ENCODE measurements at regions not wholly inside any gene's neighbourhood (a gene's known extent, or its start where the extent isn't known, plus 50 kb on each side); places are given as distances from the start of the nearest gene placed in this dataset.

DNA sequence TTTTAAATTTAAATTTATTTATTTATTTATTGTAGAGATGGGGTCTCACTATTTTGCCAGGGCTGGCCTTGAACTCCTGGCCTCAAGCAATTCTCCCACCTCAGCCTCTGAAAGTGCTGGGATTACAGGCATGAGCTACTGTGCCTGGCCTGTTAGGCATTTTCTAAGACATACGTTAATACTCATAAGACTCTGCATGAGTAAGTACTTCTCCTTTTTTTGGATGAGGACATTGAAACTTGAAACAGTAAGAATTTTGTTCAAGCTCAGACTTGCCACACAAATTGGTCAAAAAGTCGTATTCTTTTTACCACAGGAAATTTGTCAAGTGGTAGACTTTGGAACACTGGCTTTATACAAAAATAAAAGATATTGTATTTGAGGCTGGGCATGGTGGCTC, 187.4 kb upstream of the RASSF8 start:
- DNase-seq (no peak), FAIRE-seq (no peak)
- Histone ChIP-seq H3K27me3 (ENCODE audit: control insufficient read depth in 3 of 3, insufficient read depth in 3 of 3, low read length in 3 of 3) (no peaks in the 10 kb centered on the region), H3K4me3 (ENCODE audit: low read depth in 1 of 3, low read length in 3 of 3) (no peak overlapping the region), H3K9me3 (ENCODE audit: control insufficient read depth in 2 of 2, insufficient read depth in 1 of 2, low read depth in 1 of 2, low read length in 1 of 2) (no peaks in the 10 kb centered on the region), H3K27ac (ENCODE audit: low read depth in 1 of 3, low read length in 2 of 3) (no peak overlapping the region), H3K4me1 (ENCODE audit: control insufficient read depth in 3 of 3, insufficient read depth in 2 of 3, low read depth in 1 of 3, low read length in 2 of 3) (no peaks in the 10 kb centered on the region), H3K36me3 (ENCODE audit: control insufficient read depth in 3 of 3, insufficient read depth in 2 of 3, low read depth in 1 of 3, low read length in 3 of 3) (no peaks in the 10 kb centered on the region)
- 29 to 46% (median 40%) methylated on average over 2 of the region's 2 CpGs for WGBS, 3 donors

GRCh38 chr12:25771476-25771875, 187.0 kb upstream of the RASSF8 start:
- DNase-seq (no peak), FAIRE-seq (no peak)
- Histone ChIP-seq H3K36me3 (ENCODE audit: control insufficient read depth in 3 of 3, insufficient read depth in 2 of 3, low read depth in 1 of 3, low read length in 3 of 3) (no peaks in the 10 kb centered on the region), H3K4me1 (ENCODE audit: control insufficient read depth in 3 of 3, insufficient read depth in 2 of 3, low read depth in 1 of 3, low read length in 2 of 3) (no peaks in the 10 kb centered on the region), H3K4me3 (ENCODE audit: low read depth in 1 of 3, low read length in 3 of 3) (no peak overlapping the region), H3K27ac (ENCODE audit: low read depth in 1 of 3, low read length in 2 of 3) (no peak overlapping the region), H3K9me3 (ENCODE audit: control insufficient read depth in 2 of 2, insufficient read depth in 1 of 2, low read depth in 1 of 2, low read length in 1 of 2) (no peaks in the 10 kb centered on the region), H3K27me3 (ENCODE audit: control insufficient read depth in 3 of 3, insufficient read depth in 3 of 3, low read length in 3 of 3) (no peaks in the 10 kb centered on the region)
- WGBS, 3 donors = 73 to 93% (median 81%) methylated on average over 4 of the region's 4 CpGs

DNA sequence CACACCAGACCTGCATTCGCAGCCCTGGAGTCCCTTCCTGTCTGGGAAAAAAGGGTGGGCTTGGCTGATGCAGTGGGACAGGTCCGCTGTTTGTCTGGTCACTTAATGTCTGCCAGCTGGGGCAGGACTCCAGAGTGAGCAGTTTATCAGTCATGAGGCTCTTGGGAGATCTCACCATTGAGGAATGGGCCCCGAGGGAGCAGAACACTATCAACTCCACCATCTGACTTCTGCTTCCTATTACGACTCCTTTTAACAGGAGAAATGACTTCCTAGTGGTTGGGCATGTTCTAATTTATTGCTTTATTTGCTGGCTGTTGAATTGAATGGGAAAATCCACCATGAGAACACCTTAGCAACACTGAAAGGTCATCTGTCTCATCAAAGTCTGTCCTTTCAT, 182.5 kb upstream of the RASSF8 start:
- Histone ChIP-seq H3K27ac (ENCODE audit: low read depth in 1 of 3, low read length in 2 of 3) (no peak overlapping the region), H3K27me3 (ENCODE audit: control insufficient read depth in 3 of 3, insufficient read depth in 3 of 3, low read length in 3 of 3) (no peaks in the 10 kb centered on the region), H3K4me3 (ENCODE audit: low read depth in 1 of 3, low read length in 3 of 3) (no peak overlapping the region), H3K9me3 (ENCODE audit: control insufficient read depth in 2 of 2, insufficient read depth in 1 of 2, low read depth in 1 of 2, low read length in 1 of 2) (no peaks in the 10 kb centered on the region), H3K36me3 (ENCODE audit: control insufficient read depth in 3 of 3, insufficient read depth in 2 of 3, low read depth in 1 of 3, low read length in 3 of 3) (no peaks in the 10 kb centered on the region), H3K4me1 (ENCODE audit: control insufficient read depth in 3 of 3, insufficient read depth in 2 of 3, low read depth in 1 of 3, low read length in 2 of 3) (no peaks in the 10 kb centered on the region)
- FAIRE-seq = no peak
- WGBS, 3 donors = 40 to 50% (median 47%) methylated on average over 4 of the region's 4 CpGs
- DNase-seq = no peak

DNA sequence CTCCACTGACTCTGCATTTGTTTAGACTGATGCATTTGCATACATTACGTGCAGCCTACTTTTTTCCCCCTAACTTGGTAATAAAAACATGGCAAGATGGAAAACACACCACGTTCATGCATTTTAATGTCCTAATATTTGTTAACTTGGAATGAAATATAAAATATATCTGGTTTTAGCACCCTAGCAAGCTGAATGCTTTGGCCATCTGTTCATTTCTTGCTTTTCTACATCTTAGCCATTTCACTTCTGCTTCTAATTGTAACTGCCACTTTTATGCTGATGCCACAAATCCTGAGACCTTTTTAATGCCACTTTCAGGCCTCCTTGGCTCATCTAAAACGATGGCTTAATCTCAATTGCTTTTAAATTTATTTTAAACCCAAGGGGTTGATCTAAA, 177.7 kb upstream of the RASSF8 start:
- 68 to 75% (median 73%) methylated on average over 3 of the region's 3 CpGs for WGBS, 3 donors
- no peaks in the 10 kb centered on the region for H3K27me3 ChIP-seq (ENCODE audit: control insufficient read depth in 3 of 3, insufficient read depth in 3 of 3, low read length in 3 of 3)
- peaks cover 0 to 3% of the 10 kb centered on the region in 2 donors for H3K9me3 ChIP-seq (ENCODE audit: control insufficient read depth in 2 of 2, insufficient read depth in 1 of 2, low read depth in 1 of 2, low read length in 1 of 2)
- DNase-seq (no peak), FAIRE-seq (no peak)
- no peak overlapping the region for H3K27ac ChIP-seq (ENCODE audit: low read depth in 1 of 3, low read length in 2 of 3)
- H3K36me3 ChIP-seq (ENCODE audit: control insufficient read depth in 3 of 3, insufficient read depth in 2 of 3, low read depth in 1 of 3, low read length in 3 of 3) = no peaks in the 10 kb centered on the region
- no peaks in the 10 kb centered on the region for H3K4me1 ChIP-seq (ENCODE audit: control insufficient read depth in 3 of 3, insufficient read depth in 2 of 3, low read depth in 1 of 3, low read length in 2 of 3)
- H3K4me3 ChIP-seq (ENCODE audit: low read depth in 1 of 3, low read length in 3 of 3) = no peak overlapping the region

GRCh38 chr12:25781232-25781631, 177.2 kb upstream of the RASSF8 start:
- H3K9me3 ChIP-seq (ENCODE audit: control insufficient read depth in 2 of 2, insufficient read depth in 1 of 2, low read depth in 1 of 2, low read length in 1 of 2) = peaks cover 0 to 3% of the 10 kb centered on the region in 2 donors
- 60 to 69% (median 63%) methylated on average over 4 of the region's 4 CpGs for WGBS, 3 donors
- FAIRE-seq = no peak

DNA sequence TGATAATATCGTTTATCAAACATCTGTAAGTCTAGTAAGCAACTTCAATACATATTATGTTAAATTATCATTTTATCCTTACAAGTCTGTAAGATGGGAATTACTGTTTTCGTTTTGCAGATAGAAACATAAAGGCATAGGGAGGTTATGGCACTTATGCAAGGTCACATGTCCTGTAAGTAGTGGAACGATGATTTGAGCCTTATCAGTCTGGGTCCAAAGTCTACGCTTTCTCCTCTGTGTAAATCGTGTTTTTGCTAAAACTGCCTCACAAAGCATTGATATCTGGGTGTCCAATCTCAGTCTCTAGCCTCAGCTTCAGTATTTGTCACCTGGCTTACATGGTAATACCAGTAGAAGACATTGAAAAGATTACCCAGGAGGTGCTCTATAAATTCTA, 174.9 kb upstream of the RASSF8 start:
- Histone ChIP-seq H3K36me3 (ENCODE audit: control insufficient read depth in 3 of 3, insufficient read depth in 2 of 3, low read depth in 1 of 3, low read length in 3 of 3) (no peaks in the 10 kb centered on the region), H3K9me3 (ENCODE audit: control insufficient read depth in 2 of 2, insufficient read depth in 1 of 2, low read depth in 1 of 2, low read length in 1 of 2) (peaks cover 0 to 3% of the 10 kb centered on the region in 2 donors), H3K27me3 (ENCODE audit: control insufficient read depth in 3 of 3, insufficient read depth in 3 of 3, low read length in 3 of 3) (no peaks in the 10 kb centered on the region), H3K4me1 (ENCODE audit: control insufficient read depth in 3 of 3, insufficient read depth in 2 of 3, low read depth in 1 of 3, low read length in 2 of 3) (no peaks in the 10 kb centered on the region), H3K4me3 (ENCODE audit: low read depth in 1 of 3, low read length in 3 of 3) (no peak overlapping the region), H3K27ac (ENCODE audit: low read depth in 1 of 3, low read length in 2 of 3) (no peak overlapping the region)
- WGBS, 3 donors = 21 to 66% (median 41%) methylated on average over 5 of the region's 5 CpGs
- FAIRE-seq (no peak), DNase-seq (peak in 1 of 2 donors; percentile 74)

More at GRCh38 chr12:25781232-25781631, 177.2 kb upstream of the RASSF8 start:
- H3K36me3 ChIP-seq (ENCODE audit: control insufficient read depth in 3 of 3, insufficient read depth in 2 of 3, low read depth in 1 of 3, low read length in 3 of 3) = no peaks in the 10 kb centered on the region
- H3K27ac ChIP-seq (ENCODE audit: low read depth in 1 of 3, low read length in 2 of 3) = no peak overlapping the region
- DNase-seq = no peak
- no peaks in the 10 kb centered on the region for H3K27me3 ChIP-seq (ENCODE audit: control insufficient read depth in 3 of 3, insufficient read depth in 3 of 3, low read length in 3 of 3)
- no peak overlapping the region for H3K4me3 ChIP-seq (ENCODE audit: low read depth in 1 of 3, low read length in 3 of 3)
- no peaks in the 10 kb centered on the region for H3K4me1 ChIP-seq (ENCODE audit: control insufficient read depth in 3 of 3, insufficient read depth in 2 of 3, low read depth in 1 of 3, low read length in 2 of 3)

GRCh38 chr12:25784669-25785068, 173.8 kb upstream of the RASSF8 start:
- no peak for DNase-seq
- H3K9me3 ChIP-seq (ENCODE audit: control insufficient read depth in 2 of 2, insufficient read depth in 1 of 2, low read depth in 1 of 2, low read length in 1 of 2) = peaks cover 0 to 3% of the 10 kb centered on the region in 2 donors
- WGBS, 3 donors = 73 to 92% (median 75%) methylated on average over 7 of the region's 7 CpGs
- H3K27me3 ChIP-seq (ENCODE audit: control insufficient read depth in 3 of 3, insufficient read depth in 3 of 3, low read length in 3 of 3) = no peaks in the 10 kb centered on the region
- FAIRE-seq = no peak
- H3K27ac ChIP-seq (ENCODE audit: low read depth in 1 of 3, low read length in 2 of 3) = no peak overlapping the region
- H3K4me1 ChIP-seq (ENCODE audit: control insufficient read depth in 3 of 3, insufficient read depth in 2 of 3, low read depth in 1 of 3, low read length in 2 of 3) = no peaks in the 10 kb centered on the region
- no peak overlapping the region for H3K4me3 ChIP-seq (ENCODE audit: low read depth in 1 of 3, low read length in 3 of 3)
- no peaks in the 10 kb centered on the region for H3K36me3 ChIP-seq (ENCODE audit: control insufficient read depth in 3 of 3, insufficient read depth in 2 of 3, low read depth in 1 of 3, low read length in 3 of 3)

DNA sequence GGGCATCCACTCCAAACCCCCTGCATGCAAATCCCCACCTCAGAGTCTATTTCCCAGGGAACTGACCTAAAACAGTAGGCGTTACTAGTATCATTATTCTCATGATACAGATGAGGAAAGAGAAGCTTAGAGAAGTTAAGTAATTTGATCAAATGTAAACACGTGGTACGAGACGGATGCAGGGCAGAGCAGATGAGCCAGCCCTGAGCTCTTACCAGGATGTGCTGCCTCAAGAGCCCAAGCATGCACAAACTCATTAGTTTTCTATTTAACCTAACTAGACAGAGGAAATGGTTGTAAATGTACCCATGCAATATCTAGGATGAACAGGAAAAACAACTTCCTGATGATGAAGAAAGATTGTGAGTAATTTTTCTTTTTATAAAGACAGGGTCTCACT, 173.3 kb upstream of the RASSF8 start:
- WGBS, 3 donors = 69 to 80% (median 76%) methylated on average over 4 of the region's 4 CpGs
- no peak for FAIRE-seq

DNA sequence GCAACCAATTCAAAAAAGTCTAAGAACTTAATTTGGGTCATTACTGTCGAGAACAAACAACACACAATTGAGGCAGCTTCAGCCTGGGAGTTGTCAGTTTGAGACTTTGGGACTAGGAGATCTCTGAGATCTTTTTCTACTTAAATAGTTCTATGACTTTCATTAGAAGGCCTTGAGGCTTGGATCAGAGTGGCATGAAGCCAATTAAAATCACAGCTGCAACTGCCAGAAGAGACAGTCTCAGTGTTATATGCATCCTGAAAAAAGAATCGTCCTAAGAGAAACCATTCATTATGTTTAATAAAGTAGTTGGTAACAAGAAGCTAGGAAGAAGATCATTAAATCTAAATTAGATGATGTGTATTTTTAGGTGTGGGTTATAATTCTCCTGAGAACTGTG, 170.8 kb upstream of the RASSF8 start:
- no peak overlapping the region for H3K27ac ChIP-seq (ENCODE audit: low read depth in 1 of 3, low read length in 2 of 3)
- H3K27me3 ChIP-seq (ENCODE audit: control insufficient read depth in 3 of 3, insufficient read depth in 3 of 3, low read length in 3 of 3) = peaks cover 0 to 2% (median 0%) of the 10 kb centered on the region in 3 donors
- DNase-seq (no peak), FAIRE-seq (no peak)
- no peaks in the 10 kb centered on the region for H3K4me1 ChIP-seq (ENCODE audit: control insufficient read depth in 3 of 3, insufficient read depth in 2 of 3, low read depth in 1 of 3, low read length in 2 of 3)
- WGBS, 3 donors = 63 to 71% (median 69%) methylated on average over 2 of the region's 2 CpGs
- no peak overlapping the region for H3K4me3 ChIP-seq (ENCODE audit: low read depth in 1 of 3, low read length in 3 of 3)
- no peaks in the 10 kb centered on the region for H3K36me3 ChIP-seq (ENCODE audit: control insufficient read depth in 3 of 3, insufficient read depth in 2 of 3, low read depth in 1 of 3, low read length in 3 of 3)
- peaks cover 0 to 3% of the 10 kb centered on the region in 2 donors for H3K9me3 ChIP-seq (ENCODE audit: control insufficient read depth in 2 of 2, insufficient read depth in 1 of 2, low read depth in 1 of 2, low read length in 1 of 2)

More for the DNA sequence above, 173.3 kb upstream of the RASSF8 start:
- Histone ChIP-seq H3K36me3 (ENCODE audit: control insufficient read depth in 3 of 3, insufficient read depth in 2 of 3, low read depth in 1 of 3, low read length in 3 of 3) (no peaks in the 10 kb centered on the region), H3K27me3 (ENCODE audit: control insufficient read depth in 3 of 3, insufficient read depth in 3 of 3, low read length in 3 of 3) (no peaks in the 10 kb centered on the region), H3K9me3 (ENCODE audit: control insufficient read depth in 2 of 2, insufficient read depth in 1 of 2, low read depth in 1 of 2, low read length in 1 of 2) (peaks cover 0 to 3% of the 10 kb centered on the region in 2 donors), H3K4me1 (ENCODE audit: control insufficient read depth in 3 of 3, insufficient read depth in 2 of 3, low read depth in 1 of 3, low read length in 2 of 3) (no peaks in the 10 kb centered on the region), H3K4me3 (ENCODE audit: low read depth in 1 of 3, low read length in 3 of 3) (no peak overlapping the region), H3K27ac (ENCODE audit: low read depth in 1 of 3, low read length in 2 of 3) (no peak overlapping the region)
- no peak for DNase-seq
